GM12878 (cell line): ENCODE measurements at regions not wholly inside any gene's neighbourhood (a gene's known extent, or its start where the extent isn't known, plus 50 kb on each side); places are given as distances from the start of the nearest gene placed in this dataset.

Experiments used
- ATAC-seq: fragments of 200-7000 bp; cut with Tn5 transposase; 3 replicates; pipeline ENCODE4 v1.9.1; 2020; ENCODE audit warnings: mild to moderate bottlenecking, moderate library complexity
- BruUV-seq: library from RNA; stranded (reverse); fragments of 400-500 nt; replicated peaks from 2 replicates; lab custom pipeline; 2021; lab: Mats Ljungman, UMichigan
- CTCF ChIA-PET: fragments of 300-600 bp; sonication (Branson Sonifier 250); formaldehyde crosslinking; extraction: SDS; loops from one replicate; lab custom pipeline; 2021; ENCODE audit warnings: inconsistent platforms; lab: Yijun Ruan, JAX
- POLR2A ChIA-PET: fragments of 350-600 bp; formaldehyde crosslinking; extraction: SDS; loops from one replicate; lab custom pipeline; 2021; ENCODE audit warnings: inconsistent platforms; lab: Charles Lee
- RAD21 ChIA-PET: fragments of 300-600 bp; sonication (Branson Sonifier 250); formaldehyde crosslinking; loops from one replicate; lab custom pipeline; 2023; ENCODE audit warnings: antibody characterized with exemption; ENCODE audit not compliant: unreplicated experiment; lab: Charles Lee
- SMC1A ChIA-PET: fragments of 300-600 bp; sonication (Branson Sonifier 250); formaldehyde crosslinking; loops from one replicate; lab custom pipeline; 2023; ENCODE audit not compliant: unreplicated experiment, uncharacterized antibody; lab: Charles Lee
- DNase-seq: peaks from one replicate; pipeline ENCODE4 v3.0.0-alpha.2; 2011; ENCODE audit warnings: low read depth, low spot score
- FAIRE-seq: peaks from 3 replicates; lab custom pipeline; 2011; peaks lifted over from hg19 to GRCh38; lab: Jason Lieb, UNC
- H2AFZ ChIP-seq: 2 replicates; pipeline ENCODE4 v1.6.0; 2011; ENCODE audit warnings: low read depth, low read length, control low read depth; ENCODE audit not compliant: control insufficient read depth
- H3K27ac ChIP-seq: 2 replicates; pipeline ENCODE4 v1.5.1; 2011; ENCODE audit warnings: control low read depth; ENCODE audit not compliant: control insufficient read depth, insufficient read depth
- H3K27me3 ChIP-seq, 2 experiments: replicated peaks in 1 of 2; 2 replicates each; pipeline versions ENCODE4 v1.6.0 to v1.6.1; 2011; ENCODE audit warnings: low read length in 1 of 2; ENCODE audit not compliant: control insufficient read depth in 2 of 2, insufficient read depth in 2 of 2
- H3K36me3 ChIP-seq, 2 experiments: 2 replicates each; pipeline ENCODE4 v1.5.1; 2011; ENCODE audit warnings: low read length in 1 of 2; ENCODE audit not compliant: control insufficient read depth in 2 of 2, insufficient read depth in 2 of 2
- H3K4me1 ChIP-seq: 2 replicates; pipeline ENCODE4 v1.6.1; 2011; ENCODE audit warnings: mild to moderate bottlenecking, low read length, moderate library complexity, mixed read lengths; ENCODE audit not compliant: control insufficient read depth, insufficient read depth
- H3K4me2 ChIP-seq: 2 replicates; pipeline ENCODE4 v1.6.0; 2011; ENCODE audit warnings: control low read depth; ENCODE audit not compliant: control insufficient read depth, insufficient read depth
- H3K4me3 ChIP-seq: fragments of 200-600 bp; sonication (generic); 2 replicates; pipeline ENCODE4 v1.5.1; 2016
- H3K79me2 ChIP-seq: 2 replicates; pipeline ENCODE4 v1.6.0; 2011; ENCODE audit warnings: low read length; ENCODE audit not compliant: control insufficient read depth, insufficient read depth
- H3K9ac ChIP-seq: 2 replicates; pipeline ENCODE4 v1.8.0; 2011; ENCODE audit warnings: low read length, control low read depth, mixed read lengths; ENCODE audit not compliant: control insufficient read depth, insufficient read depth
- H3K9me3 ChIP-seq: replicated peaks from 3 replicates; pipeline ENCODE4 v1.5.1; 2011; ENCODE audit warnings: mild to moderate bottlenecking, low read length; ENCODE audit not compliant: control insufficient read depth, insufficient read depth
- H4K20me1 ChIP-seq: 2 replicates; pipeline ENCODE4 v1.6.0; 2011; ENCODE audit not compliant: control insufficient read depth, insufficient read depth
- BCL3 ChIP-seq: IDR thresholded peaks from 2 replicates; pipeline ENCODE4 v1.6.1; 2011; ENCODE audit warnings: borderline replicate concordance, low read depth, mild to moderate bottlenecking, moderate library complexity, low read length; ENCODE audit not compliant: insufficient read depth, poor library complexity, severe bottlenecking
- EP300 ChIP-seq, 2 experiments: fragments of 150-350 bp in 1 of 2; IDR thresholded peaks; 2 replicates each; pipeline ENCODE4 v1.6.1; 2011 to 2012; ENCODE audit warnings: low read depth in 2 of 2, low read length in 2 of 2, borderline replicate concordance in 1 of 2, improper control_type of control experiment in 1 of 2, inconsistent platforms in 1 of 2; ENCODE audit not compliant: control insufficient read depth in 1 of 2
- FOS ChIP-seq: IDR thresholded peaks from 3 replicates; pipeline ENCODE4 v1.6.1; 2011; ENCODE audit warnings: borderline replicate concordance; ENCODE audit not compliant: insufficient read length; ENCODE audit errors: extremely low read depth
- NFYA ChIP-seq: IDR thresholded peaks from 2 replicates; pipeline ENCODE4 v1.6.1; 2011; ENCODE audit warnings: low read depth, mild to moderate bottlenecking, low read length, improper control_type of control experiment, borderline replicate concordance
- NKRF ChIP-seq: fragments of 450-650 bp; conservative IDR thresholded peaks from 2 replicates; pipeline ENCODE4 v1.6.1; 2017; ENCODE audit warnings: mild to moderate bottlenecking, moderate library complexity
- TARDBP ChIP-seq: IDR thresholded peaks from 2 replicates; pipeline ENCODE4 v1.6.1; 2016; ENCODE audit warnings: borderline replicate concordance
- YY1 ChIP-seq: IDR thresholded peaks from 2 replicates; pipeline ENCODE4 v1.6.1; 2011; ENCODE audit warnings: low read depth, mild to moderate bottlenecking, low read length
- WGBS: methylation state at CpG from one replicate; pipeline ENCODE4 v1.1.6; 2016; ENCODE audit warnings: low lambda C conversion rate; ENCODE audit not compliant: insufficient replicate concordance, insufficient coverage; ENCODE audit errors: missing lambda C conversion rate; 5-methylcytosine and 5-hydroxymethylcytosine counted together
- in situ Hi-C: fragments of 300-500 bp; cut with MboI; formaldehyde crosslinking; loops from 9 replicates; pipeline ENCODE4 v1.14.3; 2018; ENCODE audit warnings: mixed read lengths
- intact Hi-C: fragments of 100-400 bp; cut with micrococcal nuclease; formaldehyde crosslinking; loops from one replicate; pipeline ENCODE4 v1.14.2; 2022; ENCODE audit not compliant: unreplicated experiment

GRCh38 chr12:87117526-87117925 lies 861.3 kb upstream of the MGAT4C start:
- intact Hi-C loops: no loop called here
- Histone ChIP-seq H4K20me1 (no peaks in the 10 kb centered on the region), H3K4me3 (no peak overlapping the region), H3K27ac (no peak overlapping the region), H3K4me1 (no peaks in the 10 kb centered on the region), H3K4me2 (no peak overlapping the region), H3K9ac (no peak overlapping the region), H3K9me3 (no peaks in the 10 kb centered on the region), H3K27me3 (no peaks in the 10 kb centered on the region), H3K36me3 (no peaks in the 10 kb centered on the region), H2AFZ (no peak overlapping the region), H3K79me2 (no peaks in the 10 kb centered on the region)
- FAIRE-seq (no peak), ATAC-seq (no peak), DNase-seq (no peak)
- no TSS peak for BruUV-seq
- ChIA-PET POLR2A (no interaction called here), RAD21 (no interaction called here)
- 0% methylated on average over 1 of the region's 1 CpG for WGBS
- no peak for TF ChIP-seq YY1
- TF ChIP-seq TARDBP: no peak
- no peak for TF ChIP-seq BCL3
- no peak for TF ChIP-seq NKRF
- TF ChIP-seq NFYA: no peak
- no peak for TF ChIP-seq EP300 (IDR thresholded peaks at IDR 0.05; ENCODE audit: borderline replicate concordance in 1 of 2, control insufficient read depth in 1 of 2, low read depth in 2 of 2, low read length in 2 of 2)
- no peak for TF ChIP-seq FOS
- TF ChIP-seq, all 136 proteins: peak for 0
- in situ Hi-C loops: no loop called here
- CTCF ChIA-PET: no interaction called here
- SMC1A ChIA-PET: interaction anchor here (1.2 kb wide), 1 partner anchor 32 kb away, joined by 3 read pairs; no protein-coding TSS in a partner anchor
